Gastrocnemius medialis (tissue), 4 donors: ENCODE measurements at regions not wholly inside any gene's neighbourhood (a gene's known extent, or its start where the extent isn't known, plus 50 kb on each side); places are given as distances from the start of the nearest gene placed in this dataset.

Experiments
- ATAC-seq, 2 donors: fragments of 150-250 bp; one replicate each; pipeline ENCODE4 v1.9.1; 2016
- DNase-seq, 2 donors: peaks; one replicate each; pipeline ENCODE4 v3.0.0-alpha.2; 2019
- H3K27ac ChIP-seq, 4 donors: fragments of 200-600 bp; sonication (generic); 1 replicate in 1 of 4; 2 replicates in 3 of 4; pipeline ENCODE4 v1.5.1; 2016 to 2018; ENCODE audit warnings: mild to moderate bottlenecking in 2 of 4, moderate library complexity in 1 of 4
- H3K27me3 ChIP-seq, 3 donors: fragments of 200-600 bp; sonication (generic) in 2 of 3; 1 replicate in 1 of 3; 2 replicates in 2 of 3; pipeline versions ENCODE4 v1.5.1 to v1.6.0; 2016 to 2019; ENCODE audit warnings: mild to moderate bottlenecking in 1 of 3, moderate library complexity in 1 of 3
- H3K36me3 ChIP-seq, 2 donors: fragments of 200-600 bp; sonication (generic) in 1 of 2; one replicate each; pipeline ENCODE4 v1.5.1; 2017 to 2018
- H3K4me1 ChIP-seq, 2 donors: fragments of 200-600 bp; sonication (generic) in 1 of 2; one replicate each; pipeline ENCODE4 v1.5.1; 2016 to 2017; ENCODE audit warnings: mild to moderate bottlenecking in 2 of 2
- H3K4me3 ChIP-seq, 4 donors: fragments of 200-600 bp; sonication (generic) in 3 of 4; 1 replicate in 1 of 4; 2 replicates in 3 of 4; pipeline ENCODE4 v1.5.1; 2016 to 2019; ENCODE audit warnings: mild to moderate bottlenecking in 2 of 4
- H3K9me3 ChIP-seq, 3 donors: fragments of 200-600 bp; sonication (generic) in 2 of 3; 1 replicate in 1 of 3; 2 replicates in 2 of 3; pipeline ENCODE4 v1.5.1; 2016 to 2019
- CTCF ChIP-seq, 5 experiments: fragments of 450-650 bp in 3 of 5; fragments of 200-600 bp in 2 of 5; sonication (generic) in 2 of 5; IDR thresholded peaks in 4 of 5; conservative IDR thresholded peaks in 1 of 5; 1 replicate in 4 of 5; 2 replicates in 1 of 5; pipeline ENCODE4 v1.5.1; 2016 to 2019; ENCODE audit warnings: antibody characterized with exemption in 5 of 5, mild to moderate bottlenecking in 3 of 5, moderate library complexity in 3 of 5
- POLR2A ChIP-seq, 2 donors: fragments of 450-650 bp; IDR thresholded peaks; one replicate each; pipeline ENCODE4 v1.6.1; 2017; ENCODE audit warnings: antibody characterized with exemption in 2 of 2, mild to moderate bottlenecking in 2 of 2, moderate library complexity in 2 of 2
- in situ Hi-C, 4 donors: fragments of 200-750 bp; cut with MboI; loops; one replicate each; pipeline versions ENCODE4 v1.15.0 to v1.8.0; 2017; ENCODE audit warnings: low sequenced_read_pairs in 4 of 4
- intact Hi-C: fragments of 100-400 bp; cut with DNase I; formaldehyde crosslinking; loops from one replicate; pipeline ENCODE4 v1.15.1; 2023; ENCODE audit warnings: low total_unique reads

- no peak overlapping the region for H3K4me3 ChIP-seq
- no peak for TF ChIP-seq POLR2A (IDR thresholded peaks at IDR 0.05)
- H3K27me3 ChIP-seq: no peaks in the 10 kb centered on the region
- no peak overlapping the region for H3K27ac ChIP-seq
- H3K4me1 ChIP-seq: peaks cover 0 to 11% of the 10 kb centered on the region in 2 donors
- ATAC-seq (peak; percentile 24 to 47), DNase-seq (no peak)
- in situ Hi-C loops (no loop called here), intact Hi-C loops (no loop called here)
- no peaks in the 10 kb centered on the region for H3K9me3 ChIP-seq
- H3K36me3 ChIP-seq: no peaks in the 10 kb centered on the region
Measured at GRCh38 chr2:217105733-217106649, 246.1 kb upstream of the TNP1 start.

DNA sequence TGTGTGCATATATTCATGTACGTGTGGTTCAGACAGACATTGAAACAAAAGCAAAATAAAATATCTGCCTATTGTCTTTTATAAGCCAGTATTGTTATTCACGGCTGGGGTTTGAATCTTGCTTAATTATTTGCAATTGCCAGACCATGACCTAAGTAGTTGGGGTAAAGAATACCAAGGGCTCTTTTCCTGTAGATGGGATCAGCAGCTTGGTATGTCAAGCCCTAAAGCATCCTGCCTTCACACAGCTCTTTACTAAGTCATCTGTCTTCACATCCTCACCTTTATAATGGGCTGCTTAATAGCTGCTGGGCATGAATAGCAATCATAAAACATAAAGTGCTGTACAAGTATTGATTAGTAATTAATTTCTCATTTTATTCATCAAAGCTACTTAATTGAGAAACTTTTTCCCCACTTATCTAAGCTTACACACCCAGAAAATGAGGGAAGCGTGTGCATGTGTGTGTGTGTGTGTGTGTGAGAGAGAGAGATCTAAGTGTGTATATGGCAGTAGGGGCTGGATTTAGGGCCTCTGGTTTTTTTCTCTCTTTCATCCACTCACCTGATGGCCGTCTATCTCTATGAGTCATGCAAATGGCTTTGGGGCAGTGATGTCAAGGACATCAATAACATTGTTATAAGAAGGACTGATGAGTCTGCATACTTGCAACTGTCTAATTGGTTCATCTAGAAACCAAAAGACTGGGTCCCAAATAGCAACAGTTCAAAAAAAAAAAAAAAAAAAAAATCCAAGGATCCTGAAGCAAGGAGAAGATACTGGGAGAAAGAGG is 244.1 kb upstream of the TNP1 start:
- H3K4me3 ChIP-seq: no peak overlapping the region
- in situ Hi-C loops (no loop called here), intact Hi-C loops (no loop called here)
- ATAC-seq (no peak), DNase-seq (no peak)
- H3K4me1 ChIP-seq: peaks cover 2 to 11% of the 10 kb centered on the region in 2 donors
- no peak overlapping the region for H3K27ac ChIP-seq
- no peaks in the 10 kb centered on the region for H3K27me3 ChIP-seq
- no peaks in the 10 kb centered on the region for H3K9me3 ChIP-seq
- TF ChIP-seq POLR2A (IDR thresholded peaks at IDR 0.05) (no peak), CTCF (IDR thresholded peaks at IDR 0.05 in 4 of 5, conservative IDR thresholded peaks at IDR 0.05 in 1 of 5) (no peak)
- H3K36me3 ChIP-seq: no peaks in the 10 kb centered on the region

- DNase-seq (no peak), ATAC-seq (no peak)
- Histone ChIP-seq H3K9me3 (no peaks in the 10 kb centered on the region), H3K27me3 (no peaks in the 10 kb centered on the region), H3K27ac (no peak overlapping the region), H3K4me3 (no peak overlapping the region), H3K36me3 (no peaks in the 10 kb centered on the region), H3K4me1 (peaks cover 2 to 11% of the 10 kb centered on the region in 2 donors)
- in situ Hi-C loops (no loop called here), intact Hi-C loops (no loop called here)
- TF ChIP-seq CTCF (IDR thresholded peaks at IDR 0.05 in 4 of 5, conservative IDR thresholded peaks at IDR 0.05 in 1 of 5): no peak
- no peak for TF ChIP-seq POLR2A (IDR thresholded peaks at IDR 0.05)
Measured at GRCh38 chr2:217102956-217103355, 243.1 kb upstream of the TNP1 start.

DNA sequence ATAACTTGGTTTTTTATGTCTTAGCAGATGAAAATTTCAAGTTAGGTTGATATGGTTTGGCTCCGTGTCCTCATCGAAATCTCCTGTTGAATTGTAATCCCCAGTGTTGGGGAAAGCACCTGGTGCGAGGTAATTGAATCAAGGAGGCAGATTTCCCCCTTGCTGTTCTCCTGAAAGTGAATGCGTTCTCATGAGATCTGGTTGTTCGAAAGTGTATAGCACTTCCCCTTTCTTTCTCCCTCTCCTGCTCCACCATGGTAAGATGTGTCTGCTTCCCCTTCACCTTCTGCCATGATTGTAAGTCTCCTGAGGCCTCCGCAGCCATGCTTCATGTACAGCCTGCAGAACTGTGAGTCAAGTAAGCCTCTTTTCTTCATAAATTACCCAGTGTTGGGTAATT is 242.1 kb upstream of the TNP1 start:
- no peak for ATAC-seq
- no peak for DNase-seq
- Histone ChIP-seq H3K4me1 (peaks cover 1 to 2% of the 10 kb centered on the region in 2 donors), H3K27ac (no peak overlapping the region), H3K4me3 (no peak overlapping the region), H3K27me3 (no peaks in the 10 kb centered on the region), H3K9me3 (no peaks in the 10 kb centered on the region), H3K36me3 (no peaks in the 10 kb centered on the region)
- intact Hi-C loops: no loop called here
- in situ Hi-C loops: no loop called here
- no peak for TF ChIP-seq POLR2A (IDR thresholded peaks at IDR 0.05)
- no peak for TF ChIP-seq CTCF (IDR thresholded peaks at IDR 0.05 in 4 of 5, conservative IDR thresholded peaks at IDR 0.05 in 1 of 5)

GRCh38 chr2:217099561-217099960 is 239.7 kb upstream of the TNP1 start:
- H3K27me3 ChIP-seq: no peaks in the 10 kb centered on the region
- intact Hi-C loops: no loop called here
- TF ChIP-seq CTCF (IDR thresholded peaks at IDR 0.05 in 4 of 5, conservative IDR thresholded peaks at IDR 0.05 in 1 of 5) (no peak), POLR2A (IDR thresholded peaks at IDR 0.05) (no peak)
- H3K4me3 ChIP-seq: no peak overlapping the region
- peaks cover 0 to 2% of the 10 kb centered on the region in 2 donors for H3K4me1 ChIP-seq
- peak; percentile 50 to 68 for ATAC-seq
- H3K27ac ChIP-seq: no peak overlapping the region
- peak in 1 of 2 donors; percentile 36 for DNase-seq
- in situ Hi-C loops: no loop called here
- no peaks in the 10 kb centered on the region for H3K36me3 ChIP-seq
- H3K9me3 ChIP-seq: no peaks in the 10 kb centered on the region
